ENCODE measurements at regions not wholly inside any gene's neighbourhood (a gene's known extent, or its start where the extent isn't known, plus 50 kb on each side); places are given as distances from the start of the nearest gene placed in this dataset. TPM values are rescaled to one million over a fixed set of nuclear protein-coding genes. Genes with fewer than 3 reads are reported as not detected.

GRCh38 chr11:15909937-15910598, 446.3 kb downstream of the SOX6 start:
- no peak for DNase-seq (ENCODE audit: low spot score)
- no peak for ATAC-seq (ENCODE audit: low FRiP score)
- TF ChIP-seq, protein P1, sequence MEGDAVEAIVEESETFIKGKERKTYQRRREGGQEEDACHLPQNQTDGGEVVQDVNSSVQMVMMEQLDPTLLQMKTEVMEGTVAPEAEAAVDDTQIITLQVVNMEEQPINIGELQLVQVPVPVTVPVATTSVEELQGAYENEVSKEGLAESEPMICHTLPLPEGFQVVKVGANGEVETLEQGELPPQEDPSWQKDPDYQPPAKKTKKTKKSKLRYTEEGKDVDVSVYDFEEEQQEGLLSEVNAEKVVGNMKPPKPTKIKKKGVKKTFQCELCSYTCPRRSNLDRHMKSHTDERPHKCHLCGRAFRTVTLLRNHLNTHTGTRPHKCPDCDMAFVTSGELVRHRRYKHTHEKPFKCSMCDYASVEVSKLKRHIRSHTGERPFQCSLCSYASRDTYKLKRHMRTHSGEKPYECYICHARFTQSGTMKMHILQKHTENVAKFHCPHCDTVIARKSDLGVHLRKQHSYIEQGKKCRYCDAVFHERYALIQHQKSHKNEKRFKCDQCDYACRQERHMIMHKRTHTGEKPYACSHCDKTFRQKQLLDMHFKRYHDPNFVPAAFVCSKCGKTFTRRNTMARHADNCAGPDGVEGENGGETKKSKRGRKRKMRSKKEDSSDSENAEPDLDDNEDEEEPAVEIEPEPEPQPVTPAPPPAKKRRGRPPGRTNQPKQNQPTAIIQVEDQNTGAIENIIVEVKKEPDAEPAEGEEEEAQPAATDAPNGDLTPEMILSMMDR (IDR thresholded peaks at IDR 0.05), result no peak

DNA sequence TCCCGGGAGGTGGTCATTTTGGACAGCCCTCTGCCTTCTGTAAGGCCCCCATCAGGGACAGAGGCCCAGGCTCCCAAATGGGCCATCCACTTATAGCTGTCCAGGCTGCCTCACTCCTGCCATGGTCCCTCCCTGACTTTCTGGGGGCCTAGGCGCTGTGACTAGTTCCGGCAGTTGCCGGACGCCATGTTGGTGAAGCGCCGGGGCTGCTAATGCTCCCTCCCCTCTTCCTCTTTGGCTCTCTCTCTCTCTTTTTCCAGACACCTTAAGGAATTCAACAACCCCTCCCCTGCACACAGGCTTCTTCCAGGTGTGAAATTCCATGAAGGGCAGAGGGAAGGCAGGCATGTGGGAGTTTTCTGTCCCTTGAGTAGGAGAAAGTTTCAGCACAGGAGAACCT, 445.6 kb downstream of the SOX6 start:
- no peak for ATAC-seq (ENCODE audit: low FRiP score)
- no peak for DNase-seq (ENCODE audit: low spot score)
- TF ChIP-seq, protein P1 (IDR thresholded peaks at IDR 0.05), result no peak

DNA sequence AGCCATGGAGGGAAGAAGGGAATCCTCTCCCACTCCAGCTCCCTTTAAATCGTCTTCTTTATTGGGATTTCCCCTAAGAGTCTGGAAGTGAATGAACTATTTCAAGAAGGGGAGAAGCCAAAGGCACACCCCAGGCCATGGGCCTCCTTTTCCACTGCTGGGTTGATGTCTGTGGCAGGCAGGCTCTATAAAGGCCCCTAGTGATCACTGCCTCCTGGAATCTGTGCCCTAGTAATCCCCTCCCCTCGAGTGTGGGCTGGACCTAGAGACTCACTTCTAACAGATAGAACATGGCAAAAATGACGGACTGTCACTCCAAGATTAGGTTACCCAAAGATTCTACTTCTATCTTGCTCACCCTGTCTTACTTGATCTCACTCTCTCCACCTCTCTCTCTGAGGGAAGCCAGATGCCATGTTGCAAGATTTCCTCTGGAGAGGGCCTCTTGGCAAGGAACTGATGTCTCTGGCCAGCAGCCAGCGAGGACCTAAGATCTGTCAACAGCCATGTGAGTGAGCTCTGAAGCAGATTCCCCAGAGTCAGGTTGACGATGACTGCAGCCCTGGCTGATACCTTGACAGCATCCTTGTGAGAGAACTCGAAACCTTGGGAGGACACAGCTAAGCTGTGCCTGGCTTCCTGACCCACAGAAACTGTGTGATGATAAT, 444.8 kb downstream of the SOX6 start:
- ATAC-seq (ENCODE audit: low FRiP score) (no peak), DNase-seq (ENCODE audit: low spot score) (no peak)
- TF ChIP-seq, protein P1 (IDR thresholded peaks at IDR 0.05), result no peak

DNA sequence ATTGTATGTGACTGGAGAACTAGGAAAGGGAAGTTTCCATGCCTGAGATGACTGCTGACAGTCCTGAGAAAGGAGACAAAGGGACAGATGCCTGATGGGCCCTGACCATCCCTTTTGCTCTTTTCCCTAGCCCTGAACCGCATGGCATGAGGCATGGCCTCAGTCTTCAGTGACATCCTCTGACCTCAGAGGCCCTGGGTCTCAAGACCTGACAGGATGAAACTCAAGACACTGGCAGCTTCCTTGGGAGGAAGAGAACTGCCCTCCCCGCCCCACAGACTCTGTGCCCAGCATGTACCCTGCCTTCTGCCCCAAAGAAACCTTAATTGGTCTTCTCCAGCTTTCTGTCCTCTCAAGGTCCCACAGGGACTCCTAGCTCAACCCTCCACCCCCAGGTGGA, 444.1 kb downstream of the SOX6 start:
- ATAC-seq (ENCODE audit: low FRiP score) (no peak), DNase-seq (ENCODE audit: low spot score) (no peak)
- TF ChIP-seq, protein P1 (IDR thresholded peaks at IDR 0.05), result no peak

GRCh38 chr11:15912825-15913224, 443.5 kb downstream of the SOX6 start:
- ATAC-seq (ENCODE audit: low FRiP score), result peak; percentile 51
- no peak for DNase-seq (ENCODE audit: low spot score)
- TF ChIP-seq, protein P1 (IDR thresholded peaks at IDR 0.05), result no peak

DNA sequence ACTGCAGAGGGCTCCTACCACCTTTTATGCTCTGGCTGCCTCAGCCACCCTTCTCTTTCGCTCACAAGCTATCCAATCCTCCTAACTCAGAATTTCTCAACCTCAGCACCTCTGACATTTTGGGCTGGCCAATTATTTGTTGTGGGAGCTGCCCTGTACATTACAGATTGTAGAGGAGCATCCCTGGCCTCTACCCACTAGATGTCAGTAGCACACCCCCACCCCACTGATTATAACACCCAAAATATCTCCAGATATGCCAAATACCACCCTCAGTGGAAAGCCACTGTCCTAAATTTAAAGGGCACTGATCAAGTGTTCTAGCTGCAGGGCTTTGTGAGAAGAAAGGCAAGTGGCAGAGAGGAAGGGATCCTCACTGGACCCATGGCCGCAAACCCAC, 443.1 kb downstream of the SOX6 start:
- ATAC-seq (ENCODE audit: low FRiP score), result peak; percentile 46
- TF ChIP-seq, protein P1 (IDR thresholded peaks at IDR 0.05), result no peak
- DNase-seq (ENCODE audit: low spot score), result no peak

Small RNA genes in the stretch of these regions (small RNA-seq; reads per million reads assigned to genes)
- gene RF00324, result not detected

Measured in omental fat pad (tissue), 3 donors.